ENCODE measurements at regions not wholly inside any gene's neighbourhood (a gene's known extent, or its start where the extent isn't known, plus 50 kb on each side); places are given as distances from the start of the nearest gene placed in this dataset.
"Not testable (repeated sequence)": the region's sequence is repeated elsewhere in the genome, so short reads cannot be mapped to it uniquely, and the experiment has no call there.

DNA sequence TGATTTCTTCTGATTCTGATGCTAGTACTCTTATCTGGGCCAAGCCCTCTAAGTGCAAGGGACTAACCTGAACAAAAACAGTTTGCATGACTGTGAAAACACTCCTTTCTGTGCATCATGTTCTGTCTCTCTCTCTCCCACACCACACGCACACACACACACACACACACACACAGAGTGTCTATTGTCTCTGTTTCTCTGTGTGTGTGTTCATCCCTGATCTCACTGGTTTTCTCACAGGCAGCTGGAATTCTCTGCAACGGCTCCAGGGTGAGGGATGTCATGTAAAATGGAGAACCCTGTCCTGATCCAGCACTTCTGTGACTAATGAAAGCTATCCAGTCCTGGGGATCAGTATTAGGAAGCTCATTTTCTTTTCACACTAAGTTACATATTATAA is 453.1 kb upstream of the RGMB start:
- no peak for DNase-seq (ENCODE audit: low read depth in 4 of 4, low spot score in 3 of 4)

GRCh38 chr5:98321361-98321760 is 452.1 kb upstream of the RGMB start:
- no peak for DNase-seq (ENCODE audit: low read depth in 4 of 4, low spot score in 3 of 4)

- not testable (repeated sequence) for DNase-seq (ENCODE audit: low read depth in 4 of 4, low spot score in 3 of 4)
Measured at GRCh38 chr5:98325187-98325586, 448.3 kb upstream of the RGMB start.

GRCh38 chr5:98328015-98328414 is 445.4 kb upstream of the RGMB start:
- DNase-seq (ENCODE audit: low read depth in 4 of 4, low spot score in 3 of 4) = no peak

DNA sequence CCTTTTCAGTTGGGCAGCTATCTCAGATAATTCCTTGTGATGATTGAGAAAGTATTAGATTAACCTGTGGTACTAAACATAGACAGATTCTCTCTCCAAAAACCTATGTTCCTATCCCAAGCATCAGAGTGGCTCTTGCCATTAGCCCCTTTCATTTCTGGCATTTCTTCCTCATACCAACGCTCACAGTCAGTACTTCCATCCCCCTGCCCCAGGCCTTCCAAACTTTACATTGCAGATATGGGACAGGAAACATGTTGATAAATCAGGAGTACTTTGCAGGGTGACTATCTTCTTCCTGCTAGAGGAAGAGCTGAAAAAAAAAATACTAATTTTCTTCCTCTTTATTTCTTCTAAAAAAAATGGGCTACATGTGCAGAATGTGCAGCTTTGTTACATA is 442.6 kb upstream of the RGMB start:
- no peak for DNase-seq (ENCODE audit: low read depth in 4 of 4, low spot score in 3 of 4)

- DNase-seq (ENCODE audit: low read depth in 4 of 4, low spot score in 3 of 4) = no peak
Measured at GRCh38 chr5:98333921-98334320, 439.5 kb upstream of the RGMB start.

GRCh38 chr5:98334946-98335345 is 438.5 kb upstream of the RGMB start:
- DNase-seq (ENCODE audit: low read depth in 4 of 4, low spot score in 3 of 4) = no peak

DNA sequence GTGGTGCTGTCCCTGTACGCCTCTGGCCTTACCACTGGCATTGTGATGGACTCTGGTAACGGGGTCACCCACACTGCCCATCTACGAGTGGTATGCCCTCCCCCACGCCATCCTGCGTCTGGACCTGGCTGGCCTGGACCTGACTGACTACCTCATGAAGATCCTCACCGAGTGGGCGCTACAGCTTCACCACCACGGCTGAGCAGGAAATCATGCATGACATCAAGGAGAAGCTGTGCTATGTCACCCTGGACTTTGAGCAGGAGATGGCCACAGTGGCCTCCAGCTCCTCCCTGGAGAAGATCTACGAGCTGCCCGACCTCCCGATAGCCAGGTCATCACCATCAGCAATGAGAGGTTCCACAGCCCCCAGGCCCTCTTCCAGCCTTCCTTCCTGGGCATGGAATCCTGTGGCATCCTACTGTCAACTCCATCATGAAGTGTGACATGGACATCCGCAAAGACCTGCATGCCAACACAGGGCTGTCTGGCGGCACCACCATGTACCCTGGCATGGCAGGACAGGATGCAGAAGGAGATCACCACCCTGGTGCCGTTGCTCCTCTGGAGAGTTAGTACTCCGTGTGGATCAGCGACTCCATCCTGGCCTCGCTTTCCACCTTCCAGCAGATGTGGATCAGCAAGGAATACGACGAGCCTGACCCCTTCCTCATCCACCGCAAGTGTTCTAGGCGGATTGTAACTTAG is 434.2 kb upstream of the RGMB start:
- DNase-seq (ENCODE audit: low read depth in 4 of 4, low spot score in 3 of 4) = no peak

GRCh38 chr5:98341038-98342032 is 432.1 kb upstream of the RGMB start:
- DNase-seq (ENCODE audit: low read depth in 4 of 4, low spot score in 3 of 4) = no peak

GRCh38 chr5:98342958-98343660 is 430.4 kb upstream of the RGMB start:
- not testable (repeated sequence) for DNase-seq (ENCODE audit: low read depth in 4 of 4, low spot score in 3 of 4)

DNA sequence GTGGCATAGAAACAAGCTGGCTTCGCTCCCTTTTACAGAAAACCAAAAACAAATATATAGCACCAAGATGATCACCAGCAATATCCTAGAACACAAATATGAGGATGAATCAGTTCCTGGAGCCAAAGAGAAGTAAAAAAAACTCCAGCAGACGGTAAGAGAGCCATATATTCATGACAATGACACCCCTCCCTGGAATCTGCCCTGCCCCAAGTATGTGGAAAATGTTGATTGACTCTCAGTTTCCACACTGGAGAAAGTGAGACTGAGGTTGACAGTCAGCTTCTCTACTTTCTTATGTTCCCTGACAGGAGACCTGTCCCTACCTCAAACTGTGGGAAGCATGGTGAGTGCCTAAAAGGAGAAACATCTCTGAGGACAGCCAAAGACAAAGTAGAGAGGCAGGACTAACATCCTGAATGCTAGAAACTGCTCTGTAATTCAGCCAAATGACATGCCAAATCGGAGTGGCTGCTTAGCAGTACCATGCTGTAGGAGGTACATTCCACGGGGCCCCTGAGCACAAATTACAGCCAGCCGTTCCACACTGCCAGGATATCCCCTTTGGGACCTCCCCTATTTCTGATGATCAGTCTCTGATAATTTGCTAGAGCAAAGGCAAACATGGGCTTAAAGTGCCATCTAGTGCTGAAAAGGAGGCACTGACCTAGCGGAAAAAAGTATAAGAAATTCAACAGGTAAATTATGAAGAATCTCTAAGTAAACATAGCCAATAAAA is 424.0 kb upstream of the RGMB start:
- DNase-seq (ENCODE audit: low read depth in 4 of 4, low spot score in 3 of 4) = no peak

GRCh38 chr5:98349990-98350365 is 423.5 kb upstream of the RGMB start:
- no peak for DNase-seq (ENCODE audit: low read depth in 4 of 4, low spot score in 3 of 4)

- DNase-seq (ENCODE audit: low read depth in 4 of 4, low spot score in 3 of 4) = no peak
Measured at GRCh38 chr5:98354922-98355321, 418.5 kb upstream of the RGMB start.

DNA sequence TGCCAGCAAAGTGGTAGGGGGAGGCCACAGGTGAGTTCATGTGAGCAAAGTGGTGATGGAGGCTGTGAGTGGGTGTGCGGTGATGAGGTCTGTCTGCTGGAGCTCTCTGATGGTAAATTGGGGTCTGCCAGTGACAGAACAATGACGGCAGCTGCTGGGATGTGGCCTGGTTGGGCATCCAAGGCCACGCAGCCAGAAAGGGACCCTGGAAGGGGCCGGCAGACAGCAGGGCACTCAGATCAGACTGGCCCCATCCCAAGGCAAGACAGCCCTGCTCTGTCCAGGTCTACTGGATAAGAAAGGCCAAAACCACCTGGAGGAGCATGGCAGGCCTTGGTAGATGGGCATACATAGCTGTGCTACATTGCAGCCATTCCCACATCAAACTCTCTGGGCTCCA is 412.9 kb upstream of the RGMB start:
- no peak for DNase-seq (ENCODE audit: low read depth in 4 of 4, low spot score in 3 of 4)

- DNase-seq (ENCODE audit: low read depth in 4 of 4, low spot score in 3 of 4) = no peak
Measured at GRCh38 chr5:98363157-98363556, 410.3 kb upstream of the RGMB start.

DNA sequence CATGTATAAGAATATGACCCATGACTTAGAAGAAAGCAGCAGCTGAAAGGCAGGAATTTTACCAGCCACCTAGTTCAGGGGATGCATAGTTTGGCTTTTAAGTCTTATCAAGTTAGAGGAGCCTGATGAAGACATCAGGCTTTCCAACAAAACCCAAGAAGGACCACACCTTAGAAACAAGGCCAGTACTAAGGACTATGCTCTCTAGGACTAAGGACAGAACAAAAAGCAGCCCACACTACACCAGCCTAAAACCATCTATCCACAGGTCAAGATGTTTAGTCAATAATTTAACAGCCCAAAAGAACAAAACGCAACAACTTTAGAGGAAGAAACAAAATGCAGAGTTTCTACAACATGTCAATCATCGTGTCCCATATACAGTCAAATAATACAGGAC is 408.9 kb upstream of the RGMB start:
- DNase-seq (ENCODE audit: low read depth in 4 of 4, low spot score in 3 of 4) = no peak

DNA sequence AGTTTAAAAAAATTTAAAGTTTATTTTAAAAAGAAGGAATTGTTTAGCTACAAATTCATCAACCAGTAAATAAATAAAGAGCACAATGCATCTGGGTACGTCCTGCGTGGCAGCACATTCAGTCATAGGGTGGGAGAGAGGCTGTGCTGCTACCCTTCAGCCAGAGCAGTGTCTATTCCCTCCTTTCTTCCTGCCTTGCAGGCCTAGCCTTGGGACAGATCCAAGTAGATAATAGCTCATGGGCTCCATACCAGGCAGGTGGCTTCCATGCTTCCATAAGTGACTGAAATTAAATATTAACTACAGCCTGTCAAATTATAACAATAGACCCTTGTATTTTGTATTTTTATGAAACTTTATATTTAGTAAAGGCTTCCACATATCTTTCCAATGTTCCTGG is 408.3 kb upstream of the RGMB start:
- DNase-seq (ENCODE audit: low read depth in 4 of 4, low spot score in 3 of 4) = no peak

GRCh38 chr5:98368141-98368540 is 405.3 kb upstream of the RGMB start:
- DNase-seq (ENCODE audit: low read depth in 4 of 4, low spot score in 3 of 4) = no peak

DNA sequence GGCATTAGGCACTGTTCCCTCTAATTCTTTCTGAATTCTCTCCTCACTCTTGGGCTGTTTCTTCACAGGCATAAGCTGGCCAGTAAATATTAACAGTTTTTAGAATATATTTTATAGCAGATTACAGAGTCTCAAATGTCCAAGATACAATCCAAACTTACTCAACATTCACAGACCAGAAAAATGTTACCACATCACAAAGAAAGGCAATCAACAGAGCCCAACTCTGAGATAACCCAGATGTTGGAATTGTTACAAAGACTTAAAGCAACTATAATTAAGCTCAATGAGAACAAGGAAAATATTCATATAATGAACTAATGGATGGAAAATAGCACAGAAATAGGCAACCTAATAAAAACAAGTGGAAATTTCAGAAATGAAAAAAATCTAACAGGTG is 401.1 kb upstream of the RGMB start:
- no peak for DNase-seq (ENCODE audit: low read depth in 4 of 4, low spot score in 3 of 4)

DNA sequence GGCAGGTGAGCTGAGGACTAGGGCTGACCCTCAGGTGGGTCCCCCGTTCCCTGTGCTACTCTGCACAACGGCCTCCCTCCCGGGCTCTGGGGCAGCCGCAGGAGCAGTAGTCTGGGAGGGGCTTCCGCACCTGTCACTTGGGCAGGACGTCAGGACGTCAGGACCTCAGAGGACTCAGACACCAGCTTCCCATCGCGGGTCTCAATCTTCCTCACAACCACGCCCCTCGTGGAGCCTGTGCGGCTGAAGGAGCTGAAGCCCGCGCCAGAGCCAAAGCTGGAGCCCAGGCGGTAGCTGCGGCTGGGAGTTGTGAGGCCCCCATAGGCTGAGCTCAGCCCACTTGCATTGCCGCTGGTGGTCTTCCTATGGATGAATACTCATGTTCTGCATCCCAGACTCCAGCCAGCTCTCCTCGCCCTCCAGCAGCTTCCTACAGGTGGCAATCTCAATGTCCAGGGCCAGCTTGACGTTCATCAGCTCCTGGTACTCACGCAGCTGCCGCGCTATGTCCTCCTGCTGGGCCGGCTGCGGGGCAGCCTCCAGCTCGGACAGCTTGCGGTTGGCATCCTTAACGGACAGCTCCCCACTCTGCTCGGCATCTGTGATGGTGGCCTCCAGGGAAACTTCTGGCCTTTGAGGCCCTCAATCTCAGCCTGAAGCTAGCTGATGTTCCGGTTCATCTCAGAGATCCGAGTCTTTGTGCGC is 381.4 kb upstream of the RGMB start:
- no peak for DNase-seq (ENCODE audit: low read depth in 4 of 4, low spot score in 3 of 4)

All from right renal pelvis (tissue), 4 donors.